HG02798 (cell line): ENCODE measurements at regions not wholly inside any gene's neighbourhood (a gene's known extent, or its start where the extent isn't known, plus 50 kb on each side); places are given as distances from the start of the nearest gene placed in this dataset.

Experiments used
- ATAC-seq: cut with Tn5 transposase; IDR thresholded peaks from one replicate; pipeline ENCODE4 v1.9.1; 2021; ENCODE audit warnings: mild to moderate bottlenecking; ENCODE audit not compliant: unreplicated experiment, poor library complexity

GRCh38 chr10:118537623-118538022 lies 57.8 kb downstream of the PRLHR start:
- no peak for ATAC-seq

GRCh38 chr10:118534136-118534535 lies 61.3 kb downstream of the PRLHR start:
- no peak for ATAC-seq

- no peak for ATAC-seq
These were observed 64.2 kb downstream of the PRLHR start for GRCh38 chr10:118531105-118531852.

- no peak for ATAC-seq
These were observed 67.0 kb downstream of the PRLHR start for GRCh38 chr10:118528426-118528825.

GRCh38 chr10:118523775-118524174 lies 71.7 kb downstream of the PRLHR start:
- no peak for ATAC-seq

- no peak for ATAC-seq
These were observed 72.5 kb downstream of the PRLHR start for GRCh38 chr10:118522791-118523498.

- ATAC-seq: no peak
These were observed 73.9 kb downstream of the PRLHR start for GRCh38 chr10:118521415-118522117.

- no peak for ATAC-seq
These were observed 75.2 kb downstream of the PRLHR start for GRCh38 chr10:118520116-118520742.

- no peak for ATAC-seq
These were observed 77.4 kb downstream of the PRLHR start for GRCh38 chr10:118518095-118518494.

- ATAC-seq: no peak
These were observed 78.7 kb downstream of the PRLHR start for GRCh38 chr10:118516716-118517115.

- no peak for ATAC-seq
These were observed 82.3 kb downstream of the PRLHR start for GRCh38 chr10:118513174-118513573.

- ATAC-seq: no peak
These were observed 83.7 kb downstream of the PRLHR start for GRCh38 chr10:118511711-118512110.

- ATAC-seq: no peak
These were observed 86.6 kb downstream of the PRLHR start for GRCh38 chr10:118508863-118509262.

- ATAC-seq: no peak
These were observed 87.1 kb downstream of the PRLHR start for GRCh38 chr10:118508355-118508754.

- no peak for ATAC-seq
These were observed 88.5 kb downstream of the PRLHR start for GRCh38 chr10:118506671-118507590.

GRCh38 chr10:118505363-118505762 lies 90.1 kb downstream of the PRLHR start:
- ATAC-seq: no peak

- no peak for ATAC-seq
These were observed 90.8 kb downstream of the PRLHR start for GRCh38 chr10:118504467-118505205.

GRCh38 chr10:118504044-118504443 lies 91.4 kb downstream of the PRLHR start:
- no peak for ATAC-seq

- ATAC-seq: no peak
These were observed 92.3 kb downstream of the PRLHR start for GRCh38 chr10:118503192-118503591.
